OCI-LY7 (cell line): ENCODE measurements at regions not wholly inside any gene's neighbourhood (a gene's known extent, or its start where the extent isn't known, plus 50 kb on each side); places are given as distances from the start of the nearest gene placed in this dataset.

Experiments
- EZH2phosphoT487 ChIP-seq: fragments of 200-600 bp; sonication (generic); IDR thresholded peaks from 2 replicates; pipeline ENCODE4 v1.6.1; 2018; ENCODE audit warnings: low read depth, borderline replicate concordance, mild to moderate bottlenecking, mixed run types, antibody characterized with exemption, low read length, moderate library complexity, mixed read lengths
- TF ChIP-seq, protein P1 (sequence below): fragments of 200-600 bp; sonication (generic); conservative IDR thresholded peaks from 2 replicates; pipeline ENCODE4 v1.5.1; 2014; ENCODE audit warnings: mild to moderate bottlenecking, antibody characterized with exemption, low read length, moderate library complexity, mixed read lengths

DNA sequence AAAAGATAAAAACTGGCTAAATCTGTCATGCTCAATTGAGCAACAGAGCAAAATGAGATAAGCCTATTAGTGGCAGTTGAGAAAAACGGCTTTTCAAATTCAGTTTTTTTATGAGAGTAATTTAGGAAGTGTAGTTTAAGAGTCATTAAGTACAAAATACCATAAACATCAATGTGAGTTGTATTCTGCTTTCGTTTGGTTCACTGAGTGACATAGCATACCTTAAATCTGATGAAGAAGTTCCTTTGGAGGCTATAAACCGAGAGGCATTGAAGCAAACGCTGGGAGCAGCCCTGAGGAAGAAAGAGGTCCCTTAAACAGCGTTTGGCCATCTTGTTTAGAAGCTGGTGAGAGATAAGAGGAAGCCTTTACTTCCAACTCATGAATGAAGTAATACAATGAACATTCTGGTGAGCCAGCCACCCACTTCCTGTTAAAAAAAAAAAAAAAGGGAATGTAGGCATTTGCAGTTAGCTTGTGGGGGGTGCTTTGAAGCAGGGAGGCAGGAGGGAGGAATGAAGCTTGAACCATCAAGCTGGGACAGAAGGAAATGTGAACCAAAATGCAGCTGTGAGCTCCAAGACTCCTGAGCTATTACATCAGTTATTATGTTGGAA is 132.3 kb downstream of the ZNF330 start:
- TF ChIP-seq, protein P1, sequence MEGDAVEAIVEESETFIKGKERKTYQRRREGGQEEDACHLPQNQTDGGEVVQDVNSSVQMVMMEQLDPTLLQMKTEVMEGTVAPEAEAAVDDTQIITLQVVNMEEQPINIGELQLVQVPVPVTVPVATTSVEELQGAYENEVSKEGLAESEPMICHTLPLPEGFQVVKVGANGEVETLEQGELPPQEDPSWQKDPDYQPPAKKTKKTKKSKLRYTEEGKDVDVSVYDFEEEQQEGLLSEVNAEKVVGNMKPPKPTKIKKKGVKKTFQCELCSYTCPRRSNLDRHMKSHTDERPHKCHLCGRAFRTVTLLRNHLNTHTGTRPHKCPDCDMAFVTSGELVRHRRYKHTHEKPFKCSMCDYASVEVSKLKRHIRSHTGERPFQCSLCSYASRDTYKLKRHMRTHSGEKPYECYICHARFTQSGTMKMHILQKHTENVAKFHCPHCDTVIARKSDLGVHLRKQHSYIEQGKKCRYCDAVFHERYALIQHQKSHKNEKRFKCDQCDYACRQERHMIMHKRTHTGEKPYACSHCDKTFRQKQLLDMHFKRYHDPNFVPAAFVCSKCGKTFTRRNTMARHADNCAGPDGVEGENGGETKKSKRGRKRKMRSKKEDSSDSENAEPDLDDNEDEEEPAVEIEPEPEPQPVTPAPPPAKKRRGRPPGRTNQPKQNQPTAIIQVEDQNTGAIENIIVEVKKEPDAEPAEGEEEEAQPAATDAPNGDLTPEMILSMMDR, result no peak
- TF ChIP-seq EZH2phosphoT487, result no peak
